ENCODE measurements at regions not wholly inside any gene's neighbourhood (a gene's known extent, or its start where the extent isn't known, plus 50 kb on each side); places are given as distances from the start of the nearest gene placed in this dataset.
"Not testable (repeated sequence)": the region's sequence is repeated elsewhere in the genome, so short reads cannot be mapped to it uniquely, and the experiment has no call there.

DNA sequence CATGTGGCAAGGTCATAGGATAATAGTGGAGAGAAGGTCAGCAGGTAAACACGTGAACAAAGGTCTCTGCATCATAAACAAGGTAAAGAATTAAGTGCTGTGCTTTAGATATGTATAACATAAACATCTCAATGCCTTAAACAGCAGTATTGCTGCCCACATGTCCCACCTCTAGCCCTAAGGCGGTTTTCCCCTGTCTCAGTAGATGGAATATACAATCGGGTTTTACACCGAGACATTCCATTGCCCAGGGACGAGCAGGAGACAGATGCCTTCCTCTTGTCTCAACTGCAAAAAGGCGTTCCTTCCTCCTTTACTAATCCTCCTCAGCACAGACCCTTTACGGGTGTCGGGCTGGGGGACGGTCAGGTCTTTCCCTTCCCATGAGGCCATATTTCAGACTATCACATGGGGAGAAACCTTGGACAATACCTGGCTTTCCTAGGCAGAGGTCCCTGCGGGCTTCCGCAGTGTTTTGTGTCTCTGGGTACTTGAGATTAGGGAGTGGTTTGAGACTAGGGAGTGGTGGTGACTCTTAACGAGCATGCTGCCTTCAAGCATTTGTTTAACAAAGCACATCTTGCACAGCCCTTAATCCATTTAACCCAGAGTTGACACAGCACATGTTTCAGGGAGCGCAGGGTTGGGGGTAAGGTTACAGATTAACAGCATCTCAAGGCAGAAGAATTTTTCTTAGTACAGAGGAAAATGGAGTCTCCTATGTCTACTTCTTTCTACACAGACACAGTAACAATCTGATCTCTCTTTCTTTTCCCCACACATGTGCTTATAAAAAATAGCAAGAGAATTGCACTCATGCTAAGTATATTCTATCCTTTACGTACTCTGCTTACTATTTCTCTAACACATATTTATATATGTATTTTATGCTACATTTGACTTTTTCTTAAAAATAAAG, 347.7 kb upstream of the TMEFF2 start:
- Histone ChIP-seq H3K4me1 (ENCODE audit: control insufficient read depth, insufficient read depth, low read length) (peaks cover 19% of the 10 kb centered on the region), H3K27ac (ENCODE audit: low read depth, low read length) (peak overlapping the region; percentile 88; the same call in 1 of the 2 replicates), H3K9ac (ENCODE audit: low read length) (peak overlapping the region; percentile 80), H3K4me3 (ENCODE audit: low read depth, low read length) (peak overlapping the region; percentile 23)
- H3K27me3 ChIP-seq (ENCODE audit: control insufficient read depth, insufficient read depth, low read length); H3K36me3 ChIP-seq (ENCODE audit: control insufficient read depth, insufficient read depth, low read length); H3K9me3 ChIP-seq (ENCODE audit: control insufficient read depth, insufficient read depth, low read depth, low read length): not testable (repeated sequence)

DNA sequence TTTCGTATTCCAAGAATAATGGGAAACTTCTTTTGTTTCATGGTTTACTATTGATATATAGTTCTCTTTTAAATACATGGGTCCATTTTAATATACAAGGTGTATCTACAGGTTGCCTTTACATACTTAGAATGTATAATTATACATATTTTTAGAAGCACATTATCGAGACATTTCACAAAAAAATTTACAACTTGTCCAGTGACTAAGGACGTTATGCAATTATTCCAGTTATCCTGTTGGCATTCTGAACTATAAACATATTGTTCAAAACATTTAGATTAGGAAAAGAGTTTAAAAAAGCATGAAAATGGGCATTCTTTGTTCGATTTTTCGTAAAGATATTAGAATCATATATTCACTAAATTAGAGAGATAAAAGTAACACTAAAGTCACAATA, 344.6 kb upstream of the TMEFF2 start:
- Histone ChIP-seq H3K27ac (ENCODE audit: low read depth, low read length) (no peak overlapping the region), H3K4me1 (ENCODE audit: control insufficient read depth, insufficient read depth, low read length) (peaks cover 14% of the 10 kb centered on the region), H3K9ac (ENCODE audit: low read length) (no peak overlapping the region), H3K4me3 (ENCODE audit: low read depth, low read length) (no peak overlapping the region), H3K9me3 (ENCODE audit: control insufficient read depth, insufficient read depth, low read depth, low read length) (no peaks in the 10 kb centered on the region), H3K36me3 (ENCODE audit: control insufficient read depth, insufficient read depth, low read length) (no peaks in the 10 kb centered on the region), H3K27me3 (ENCODE audit: control insufficient read depth, insufficient read depth, low read length) (no peaks in the 10 kb centered on the region)

DNA sequence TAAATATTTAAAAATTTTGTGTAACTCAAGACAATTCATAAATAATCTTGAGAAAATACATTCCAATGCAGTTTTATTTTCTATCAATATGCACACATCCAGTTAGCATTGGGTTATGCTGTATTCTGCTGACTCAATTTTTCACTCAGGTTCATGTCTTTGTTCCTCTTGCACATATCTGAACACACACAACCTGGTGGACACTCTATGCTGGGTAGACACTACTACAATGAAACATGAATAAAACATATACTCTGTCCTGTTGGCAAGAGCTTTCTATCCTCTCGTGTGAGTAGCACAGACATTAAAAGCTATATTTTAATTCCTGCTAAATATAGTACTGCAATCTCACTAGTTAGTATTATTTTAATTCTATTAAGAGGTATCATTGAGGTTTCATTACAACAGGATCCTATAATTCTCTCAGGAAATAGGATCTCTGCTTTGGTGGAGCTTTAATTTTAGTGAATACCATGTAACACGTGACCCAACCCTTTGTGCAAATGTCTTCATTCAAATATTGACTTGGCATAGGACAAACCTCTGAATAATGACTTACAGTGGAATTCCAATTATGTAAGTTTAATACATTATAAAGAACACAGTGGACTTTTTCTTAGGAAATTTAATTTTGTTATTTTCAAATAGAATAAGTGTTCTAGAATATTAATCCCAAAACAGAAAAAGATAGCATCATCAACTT, 342.3 kb upstream of the TMEFF2 start:
- H3K4me1 ChIP-seq (ENCODE audit: control insufficient read depth, insufficient read depth, low read length): peaks cover 2% of the 10 kb centered on the region; the same call in 1 of the 2 replicates
- H3K27ac ChIP-seq (ENCODE audit: low read depth, low read length): no peak overlapping the region
- no peak overlapping the region for H3K4me3 ChIP-seq (ENCODE audit: low read depth, low read length)
- H3K27me3 ChIP-seq (ENCODE audit: control insufficient read depth, insufficient read depth, low read length): no peaks in the 10 kb centered on the region
- no peaks in the 10 kb centered on the region for H3K9me3 ChIP-seq (ENCODE audit: control insufficient read depth, insufficient read depth, low read depth, low read length)
- no peaks in the 10 kb centered on the region for H3K36me3 ChIP-seq (ENCODE audit: control insufficient read depth, insufficient read depth, low read length)
- H3K9ac ChIP-seq (ENCODE audit: low read length): no peak overlapping the region

DNA sequence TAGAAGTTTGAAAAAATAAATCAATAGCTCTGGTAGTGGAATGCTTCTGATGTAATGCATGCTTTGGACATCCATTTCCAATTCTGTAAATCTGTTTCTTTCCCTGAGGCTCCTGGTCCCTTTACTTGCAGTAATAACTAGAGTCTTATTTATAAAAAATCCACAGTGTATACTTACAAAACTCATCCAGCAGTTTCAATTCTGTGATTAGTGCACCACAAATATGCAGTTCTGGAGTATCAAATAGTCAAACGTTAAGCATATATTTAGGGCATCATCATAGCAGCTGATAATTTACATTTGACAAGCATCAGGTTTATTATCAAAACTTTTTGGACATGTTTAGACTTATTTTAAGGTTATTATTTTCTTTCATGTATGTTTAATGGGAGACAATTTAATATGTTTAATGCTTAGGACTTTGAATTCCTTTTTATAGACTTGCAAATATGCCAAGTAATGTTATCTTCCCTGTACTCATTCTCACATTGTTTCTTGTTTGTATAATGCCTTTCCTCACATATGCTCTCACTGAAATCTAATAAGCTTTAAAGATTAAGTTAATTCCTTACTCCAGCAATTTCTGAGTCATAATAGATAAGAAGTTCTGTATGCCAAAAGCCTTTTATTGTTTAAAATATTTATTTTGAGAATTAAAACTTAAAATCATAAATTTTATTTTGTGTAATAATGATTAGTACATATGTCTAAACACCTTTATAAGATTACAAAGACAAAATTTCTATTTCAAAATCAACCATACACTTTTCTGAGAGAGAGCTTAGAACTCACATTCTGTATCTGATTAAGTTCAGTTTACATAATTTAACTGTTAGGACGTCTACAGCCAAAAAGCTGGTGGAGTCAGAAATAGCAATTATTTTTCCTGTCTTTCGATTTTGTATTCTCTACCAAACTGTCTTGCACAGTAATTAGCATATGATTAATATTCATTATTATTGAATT, 341.5 kb upstream of the TMEFF2 start:
- H3K4me3 ChIP-seq (ENCODE audit: low read depth, low read length): no peak overlapping the region
- H3K27ac ChIP-seq (ENCODE audit: low read depth, low read length): no peak overlapping the region
- no peaks in the 10 kb centered on the region for H3K9me3 ChIP-seq (ENCODE audit: control insufficient read depth, insufficient read depth, low read depth, low read length)
- H3K9ac ChIP-seq (ENCODE audit: low read length): no peak overlapping the region
- no peaks in the 10 kb centered on the region for H3K4me1 ChIP-seq (ENCODE audit: control insufficient read depth, insufficient read depth, low read length)
- no peaks in the 10 kb centered on the region for H3K27me3 ChIP-seq (ENCODE audit: control insufficient read depth, insufficient read depth, low read length)
- no peaks in the 10 kb centered on the region for H3K36me3 ChIP-seq (ENCODE audit: control insufficient read depth, insufficient read depth, low read length)

DNA sequence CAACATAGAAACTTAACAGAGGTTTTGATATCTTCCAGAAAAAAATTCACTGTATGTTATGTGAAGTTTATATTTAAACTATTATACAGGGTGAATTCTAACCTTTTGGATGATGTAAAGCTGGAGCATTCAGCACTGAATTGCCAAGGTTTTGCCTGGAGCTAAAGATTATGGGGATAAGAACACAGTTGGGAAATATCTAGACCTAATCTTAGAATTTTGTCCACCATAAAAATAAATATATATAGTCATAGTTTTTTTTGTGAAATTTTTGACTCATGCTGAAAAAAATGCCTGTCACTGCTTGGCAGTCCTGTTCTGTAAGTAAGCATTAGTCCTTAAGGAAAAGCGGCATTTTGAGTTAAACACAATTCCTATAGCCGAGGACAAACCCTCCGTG, 339.3 kb upstream of the TMEFF2 start:
- Histone ChIP-seq H3K36me3 (ENCODE audit: control insufficient read depth, insufficient read depth, low read length) (no peaks in the 10 kb centered on the region), H3K4me3 (ENCODE audit: low read depth, low read length) (no peak overlapping the region), H3K9ac (ENCODE audit: low read length) (no peak overlapping the region), H3K27me3 (ENCODE audit: control insufficient read depth, insufficient read depth, low read length) (no peaks in the 10 kb centered on the region), H3K9me3 (ENCODE audit: control insufficient read depth, insufficient read depth, low read depth, low read length) (no peaks in the 10 kb centered on the region), H3K27ac (ENCODE audit: low read depth, low read length) (no peak overlapping the region), H3K4me1 (ENCODE audit: control insufficient read depth, insufficient read depth, low read length) (no peaks in the 10 kb centered on the region)

DNA sequence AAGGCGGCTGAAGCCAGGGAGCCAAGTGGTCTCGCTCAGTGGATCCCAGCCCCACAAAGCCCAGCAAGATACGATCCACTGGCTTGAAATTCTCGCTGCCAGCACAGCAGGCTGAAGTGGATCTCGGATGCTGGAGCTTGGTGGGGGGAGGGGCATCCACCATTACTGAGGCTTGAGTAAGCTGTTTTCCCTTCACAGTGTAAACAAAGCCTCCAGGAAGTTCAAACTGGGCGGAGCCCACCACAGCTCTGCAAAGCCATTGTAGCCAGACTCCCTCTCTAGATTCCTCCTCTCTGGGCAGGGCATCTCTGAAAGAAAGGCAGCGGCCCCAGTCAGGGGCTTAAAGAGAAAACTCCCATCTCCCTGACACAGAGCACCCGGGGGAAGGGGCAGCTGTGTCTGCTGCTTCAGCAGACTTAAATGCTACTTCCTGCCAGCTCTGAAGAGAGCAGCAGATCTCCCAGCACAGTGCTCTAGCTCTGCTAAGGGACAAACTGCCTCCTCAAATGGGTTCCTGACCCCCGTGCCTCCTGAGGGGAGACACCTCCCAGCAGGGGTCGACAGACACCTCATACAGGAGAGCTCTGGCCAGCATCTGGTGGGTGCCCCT, 330.0 kb upstream of the TMEFF2 start:
- not testable (repeated sequence) for H3K27ac ChIP-seq (ENCODE audit: low read depth, low read length); H3K36me3 ChIP-seq (ENCODE audit: control insufficient read depth, insufficient read depth, low read length); H3K4me3 ChIP-seq (ENCODE audit: low read depth, low read length); H3K4me1 ChIP-seq (ENCODE audit: control insufficient read depth, insufficient read depth, low read length); H3K9ac ChIP-seq (ENCODE audit: low read length); H3K27me3 ChIP-seq (ENCODE audit: control insufficient read depth, insufficient read depth, low read length)
- H3K9me3 ChIP-seq (ENCODE audit: control insufficient read depth, insufficient read depth, low read depth, low read length): peaks cover 14% of the 10 kb centered on the region

DNA sequence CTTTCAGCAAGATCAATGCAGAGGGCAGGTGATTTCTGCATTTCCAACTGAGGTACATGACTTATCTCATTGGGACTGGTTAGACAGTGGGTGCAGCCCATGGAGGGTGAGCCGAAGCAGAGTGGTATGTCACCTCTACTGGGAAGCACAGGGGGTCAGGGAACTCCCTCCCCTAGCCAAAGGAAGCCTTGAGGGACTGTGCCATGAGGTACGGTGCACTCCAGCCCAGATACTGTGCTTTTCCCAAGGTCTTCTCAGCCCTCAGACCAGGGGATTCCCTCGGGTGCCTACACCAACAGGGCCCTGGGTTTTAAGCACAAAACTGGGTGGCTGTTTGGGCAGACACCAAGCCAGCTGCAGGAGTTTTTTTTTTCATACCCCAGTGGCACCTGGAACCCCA, 329.5 kb upstream of the TMEFF2 start:
- H3K4me1 ChIP-seq (ENCODE audit: control insufficient read depth, insufficient read depth, low read length); H3K27ac ChIP-seq (ENCODE audit: low read depth, low read length); H3K36me3 ChIP-seq (ENCODE audit: control insufficient read depth, insufficient read depth, low read length); H3K4me3 ChIP-seq (ENCODE audit: low read depth, low read length); H3K9ac ChIP-seq (ENCODE audit: low read length); H3K27me3 ChIP-seq (ENCODE audit: control insufficient read depth, insufficient read depth, low read length): not testable (repeated sequence)
- peaks cover 14% of the 10 kb centered on the region for H3K9me3 ChIP-seq (ENCODE audit: control insufficient read depth, insufficient read depth, low read depth, low read length)

DNA sequence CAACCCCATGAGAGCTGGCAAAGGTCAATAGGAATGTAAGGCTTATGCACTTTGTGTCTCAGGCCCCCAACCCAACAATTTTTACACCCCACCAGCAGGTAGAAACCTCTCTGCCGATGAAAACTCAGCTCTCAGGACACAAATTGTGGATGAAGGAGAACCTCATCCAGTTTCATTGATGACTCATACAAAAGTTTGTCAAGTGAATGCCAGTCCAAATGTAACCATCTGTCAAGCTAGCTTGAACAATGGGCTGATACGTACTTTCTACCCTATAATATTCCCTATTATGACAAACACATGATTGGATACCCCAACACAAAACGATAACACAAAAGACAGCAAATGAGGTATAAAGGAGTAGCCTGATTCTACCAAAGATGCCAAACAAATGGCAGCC, 321.2 kb upstream of the TMEFF2 start:
- H3K27me3 ChIP-seq (ENCODE audit: control insufficient read depth, insufficient read depth, low read length): no peaks in the 10 kb centered on the region
- no peaks in the 10 kb centered on the region for H3K4me1 ChIP-seq (ENCODE audit: control insufficient read depth, insufficient read depth, low read length)
- H3K4me3 ChIP-seq (ENCODE audit: low read depth, low read length): no peak overlapping the region
- H3K36me3 ChIP-seq (ENCODE audit: control insufficient read depth, insufficient read depth, low read length): no peaks in the 10 kb centered on the region
- no peaks in the 10 kb centered on the region for H3K9me3 ChIP-seq (ENCODE audit: control insufficient read depth, insufficient read depth, low read depth, low read length)
- no peak overlapping the region for H3K27ac ChIP-seq (ENCODE audit: low read depth, low read length)
- H3K9ac ChIP-seq (ENCODE audit: low read length): no peak overlapping the region

DNA sequence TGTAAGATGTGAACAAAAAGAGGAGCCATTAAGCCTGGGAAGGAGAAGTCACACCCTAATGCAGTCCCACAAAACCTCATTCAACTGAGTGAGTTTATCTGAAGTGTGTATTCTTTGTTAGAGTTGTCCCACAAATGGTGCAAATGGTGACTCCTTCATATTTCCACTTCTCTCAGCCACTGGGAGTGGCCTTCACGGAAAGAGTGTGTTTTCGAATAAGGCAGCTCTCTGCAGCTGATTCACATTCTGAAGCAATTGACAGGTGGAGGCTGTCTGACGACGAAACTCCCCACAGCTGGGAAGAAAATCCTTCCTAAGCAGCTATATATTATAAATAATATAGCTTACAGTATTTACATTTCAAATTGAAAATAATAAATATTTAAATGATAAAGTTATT, 318.8 kb upstream of the TMEFF2 start:
- Histone ChIP-seq H3K27ac (ENCODE audit: low read depth, low read length) (no peak overlapping the region), H3K4me3 (ENCODE audit: low read depth, low read length) (no peak overlapping the region), H3K9me3 (ENCODE audit: control insufficient read depth, insufficient read depth, low read depth, low read length) (0 out of 2 replicates have a peak, but pooled peaks cover 2% of the 10 kb centered on the region), H3K9ac (ENCODE audit: low read length) (no peak overlapping the region), H3K36me3 (ENCODE audit: control insufficient read depth, insufficient read depth, low read length) (no peaks in the 10 kb centered on the region), H3K27me3 (ENCODE audit: control insufficient read depth, insufficient read depth, low read length) (no peaks in the 10 kb centered on the region), H3K4me1 (ENCODE audit: control insufficient read depth, insufficient read depth, low read length) (no peaks in the 10 kb centered on the region)

DNA sequence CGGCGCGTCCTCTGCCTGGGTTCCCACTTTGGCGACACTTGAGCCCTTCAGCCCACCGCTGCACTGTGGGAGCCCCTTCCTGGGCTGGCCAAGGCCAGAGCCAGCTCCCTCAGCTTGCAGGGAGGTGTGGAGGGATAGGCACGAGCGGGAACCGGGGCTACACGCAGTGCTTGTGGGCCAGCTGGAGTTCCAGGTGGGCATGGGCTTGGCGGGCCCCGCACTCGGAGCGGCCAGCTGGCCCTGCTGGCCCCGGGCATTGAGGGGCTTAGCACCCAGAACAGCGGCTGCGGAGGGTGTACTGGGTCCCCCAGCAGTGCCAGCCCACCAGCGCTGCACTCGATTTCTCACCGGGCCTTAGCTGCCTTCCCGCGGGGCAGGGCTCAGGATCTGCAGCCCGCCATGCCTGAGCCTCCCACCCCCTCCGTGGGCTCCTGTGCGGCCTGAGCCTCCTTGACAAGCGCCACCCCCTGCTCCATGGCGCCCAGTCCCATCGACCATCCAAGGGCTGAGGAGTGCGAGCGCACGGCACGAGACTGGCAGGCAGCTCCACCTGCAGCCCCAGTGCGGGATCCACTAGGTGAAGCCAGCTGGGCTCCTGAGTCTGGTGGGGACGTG, 313.2 kb upstream of the TMEFF2 start:
- H3K9ac ChIP-seq (ENCODE audit: low read length); H3K4me1 ChIP-seq (ENCODE audit: control insufficient read depth, insufficient read depth, low read length); H3K36me3 ChIP-seq (ENCODE audit: control insufficient read depth, insufficient read depth, low read length); H3K4me3 ChIP-seq (ENCODE audit: low read depth, low read length); H3K27ac ChIP-seq (ENCODE audit: low read depth, low read length); H3K27me3 ChIP-seq (ENCODE audit: control insufficient read depth, insufficient read depth, low read length): not testable (repeated sequence)
- H3K9me3 ChIP-seq (ENCODE audit: control insufficient read depth, insufficient read depth, low read depth, low read length): peaks cover 21% of the 10 kb centered on the region; the same call in 1 of the 2 replicates
